WI38 (cell line): ENCODE measurements at regions not wholly inside any gene's neighbourhood (a gene's known extent, or its start where the extent isn't known, plus 50 kb on each side); places are given as distances from the start of the nearest gene placed in this dataset.

Experiments used
- H3K4me3 ChIP-seq: 2 replicates; pipeline ENCODE4 v1.5.1; 2011; ENCODE audit warnings: low read depth, mild to moderate bottlenecking, control low read depth, low read length
- CTCF ChIP-seq: IDR thresholded peaks from 2 replicates; pipeline ENCODE4 v1.5.1; 2012; ENCODE audit warnings: low read depth, mild to moderate bottlenecking, control low read depth, low read length

GRCh38 chr13:103960001-103960400 lies 893.8 kb upstream of the SLC10A2 start:
- no peak for TF ChIP-seq CTCF
- H3K4me3 ChIP-seq, result no peak overlapping the region

GRCh38 chr13:103958691-103959090 lies 892.5 kb upstream of the SLC10A2 start:
- TF ChIP-seq CTCF, result no peak
- H3K4me3 ChIP-seq, result no peak overlapping the region

GRCh38 chr13:103957939-103958338 lies 891.7 kb upstream of the SLC10A2 start:
- no peak for TF ChIP-seq CTCF
- no peak overlapping the region for H3K4me3 ChIP-seq

GRCh38 chr13:103953859-103954258 lies 887.6 kb upstream of the SLC10A2 start:
- no peak overlapping the region for H3K4me3 ChIP-seq
- no peak for TF ChIP-seq CTCF

GRCh38 chr13:103952183-103952582 lies 886.0 kb upstream of the SLC10A2 start:
- H3K4me3 ChIP-seq, result no peak overlapping the region
- TF ChIP-seq CTCF, result no peak

- no peak for TF ChIP-seq CTCF
- H3K4me3 ChIP-seq, result no peak overlapping the region
Observed at GRCh38 chr13:103948426-103948825, 882.2 kb upstream of the SLC10A2 start.

GRCh38 chr13:103945836-103946235 lies 879.6 kb upstream of the SLC10A2 start:
- TF ChIP-seq CTCF, result no peak
- no peak overlapping the region for H3K4me3 ChIP-seq
